Vagina (tissue), 2 donors: ENCODE measurements at regions not wholly inside any gene's neighbourhood (a gene's known extent, or its start where the extent isn't known, plus 50 kb on each side); places are given as distances from the start of the nearest gene placed in this dataset.

ENCODE experiments used
- DNase-seq, 2 donors: peaks; one replicate each; pipeline ENCODE4 v3.0.0-alpha.2; 2017; ENCODE audit errors: extremely low spot score in 2 of 2
- H3K27ac ChIP-seq: fragments of 200-600 bp; sonication (generic); one replicate; pipeline ENCODE4 v1.5.1; 2019
- H3K27me3 ChIP-seq: fragments of 200-600 bp; sonication (generic); one replicate; pipeline ENCODE4 v1.5.1; 2019
- H3K36me3 ChIP-seq, 2 donors: fragments of 200-600 bp; sonication (generic); one replicate each; pipeline ENCODE4 v1.5.1; 2017 to 2019
- H3K4me1 ChIP-seq: fragments of 200-600 bp; sonication (generic); one replicate; pipeline ENCODE4 v1.5.1; 2019
- H3K4me3 ChIP-seq, 2 donors: fragments of 200-600 bp; sonication (generic); 1 replicate in 1 of 2; 2 replicates in 1 of 2; pipeline ENCODE4 v1.5.1; 2016 to 2019
- H3K9me3 ChIP-seq: fragments of 200-600 bp; sonication (generic); one replicate; pipeline ENCODE4 v1.5.1; 2019
- POLR2A ChIP-seq, 2 donors: fragments of 450-650 bp; IDR thresholded peaks; one replicate each; pipeline ENCODE4 v1.6.1; 2017; ENCODE audit warnings: antibody characterized with exemption in 2 of 2, mild to moderate bottlenecking in 2 of 2, moderate library complexity in 2 of 2
- POLR2AphosphoS5 ChIP-seq, 2 donors: sonication (generic); formaldehyde crosslinking; IDR thresholded peaks; one replicate each; pipeline ENCODE4 v1.9.0; 2017; ENCODE audit warnings: antibody characterized with exemption in 2 of 2, mild to moderate bottlenecking in 2 of 2, low read depth in 1 of 2; ENCODE audit not compliant: insufficient read depth in 1 of 2
- intact Hi-C: fragments of 100-400 bp; cut with DNase I; formaldehyde crosslinking; loops from one replicate; pipeline ENCODE4 v1.15.1; 2023
- TF ChIP-seq, protein P1 (sequence below), 3 experiments: fragments of 450-650 bp in 2 of 3; fragments of 200-600 bp in 1 of 3; sonication (generic) in 1 of 3; IDR thresholded peaks; one replicate each; pipeline ENCODE4 v1.5.1; 2017 to 2019; ENCODE audit warnings: antibody characterized with exemption in 3 of 3, mild to moderate bottlenecking in 2 of 3, moderate library complexity in 2 of 3

- no peaks in the 10 kb centered on the region for H3K27me3 ChIP-seq
- intact Hi-C loops: no loop called here
- H3K36me3 ChIP-seq: no peaks in the 10 kb centered on the region
- H3K27ac ChIP-seq: no peak overlapping the region
- no peak overlapping the region for H3K4me3 ChIP-seq
- TF ChIP-seq POLR2AphosphoS5 (IDR thresholded peaks at IDR 0.05; ENCODE audit: insufficient read depth in 1 of 2, low read depth in 1 of 2): no peak
- TF ChIP-seq, protein P1, sequence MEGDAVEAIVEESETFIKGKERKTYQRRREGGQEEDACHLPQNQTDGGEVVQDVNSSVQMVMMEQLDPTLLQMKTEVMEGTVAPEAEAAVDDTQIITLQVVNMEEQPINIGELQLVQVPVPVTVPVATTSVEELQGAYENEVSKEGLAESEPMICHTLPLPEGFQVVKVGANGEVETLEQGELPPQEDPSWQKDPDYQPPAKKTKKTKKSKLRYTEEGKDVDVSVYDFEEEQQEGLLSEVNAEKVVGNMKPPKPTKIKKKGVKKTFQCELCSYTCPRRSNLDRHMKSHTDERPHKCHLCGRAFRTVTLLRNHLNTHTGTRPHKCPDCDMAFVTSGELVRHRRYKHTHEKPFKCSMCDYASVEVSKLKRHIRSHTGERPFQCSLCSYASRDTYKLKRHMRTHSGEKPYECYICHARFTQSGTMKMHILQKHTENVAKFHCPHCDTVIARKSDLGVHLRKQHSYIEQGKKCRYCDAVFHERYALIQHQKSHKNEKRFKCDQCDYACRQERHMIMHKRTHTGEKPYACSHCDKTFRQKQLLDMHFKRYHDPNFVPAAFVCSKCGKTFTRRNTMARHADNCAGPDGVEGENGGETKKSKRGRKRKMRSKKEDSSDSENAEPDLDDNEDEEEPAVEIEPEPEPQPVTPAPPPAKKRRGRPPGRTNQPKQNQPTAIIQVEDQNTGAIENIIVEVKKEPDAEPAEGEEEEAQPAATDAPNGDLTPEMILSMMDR (IDR thresholded peaks at IDR 0.05): no peak
- no peak for TF ChIP-seq POLR2A (IDR thresholded peaks at IDR 0.05)
- DNase-seq: no peak
- no peaks in the 10 kb centered on the region for H3K9me3 ChIP-seq
- no peaks in the 10 kb centered on the region for H3K4me1 ChIP-seq
These were observed 875.8 kb upstream of the SLIT2 start for GRCh38 chr4:19375931-19376330.

DNA sequence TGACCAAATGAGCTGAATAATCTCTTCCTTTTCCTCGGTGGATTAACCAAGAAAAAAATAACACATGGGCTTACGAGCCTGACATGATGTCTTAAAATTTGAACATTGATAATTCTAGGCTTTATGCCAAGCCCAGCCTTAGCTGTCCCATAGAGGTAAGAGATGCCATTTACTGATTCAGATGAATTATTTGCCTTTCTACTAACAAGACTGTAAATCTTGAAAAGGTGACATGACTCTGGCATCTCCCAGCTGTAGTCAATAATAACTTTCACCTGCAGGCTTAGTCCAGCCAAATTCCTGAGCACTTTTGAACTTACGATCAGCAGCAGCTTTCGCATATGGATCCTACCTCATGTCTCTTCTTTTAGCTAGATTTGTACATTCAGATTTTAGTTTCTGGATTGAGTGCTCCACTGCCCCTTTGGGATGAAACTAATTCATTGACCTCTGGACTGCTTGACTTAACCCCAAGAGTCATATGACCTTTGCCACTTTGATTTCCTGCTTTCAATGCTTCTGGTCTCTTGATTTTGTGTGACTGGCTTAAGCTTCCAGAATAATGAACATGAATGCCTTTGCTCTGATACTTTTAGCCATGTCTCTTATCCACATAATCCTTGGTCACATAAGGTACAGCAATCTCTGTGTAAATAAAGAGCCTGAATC lies 876.4 kb upstream of the SLIT2 start:
- no peaks in the 10 kb centered on the region for H3K4me1 ChIP-seq
- TF ChIP-seq POLR2AphosphoS5 (IDR thresholded peaks at IDR 0.05; ENCODE audit: insufficient read depth in 1 of 2, low read depth in 1 of 2) (no peak), POLR2A (IDR thresholded peaks at IDR 0.05) (no peak)
- TF ChIP-seq, protein P1 (IDR thresholded peaks at IDR 0.05): no peak
- intact Hi-C loops: no loop called here
- H3K36me3 ChIP-seq: no peaks in the 10 kb centered on the region
- H3K4me3 ChIP-seq: no peak overlapping the region
- H3K27me3 ChIP-seq: no peaks in the 10 kb centered on the region
- H3K9me3 ChIP-seq: no peaks in the 10 kb centered on the region
- DNase-seq: no peak
- no peak overlapping the region for H3K27ac ChIP-seq

DNA sequence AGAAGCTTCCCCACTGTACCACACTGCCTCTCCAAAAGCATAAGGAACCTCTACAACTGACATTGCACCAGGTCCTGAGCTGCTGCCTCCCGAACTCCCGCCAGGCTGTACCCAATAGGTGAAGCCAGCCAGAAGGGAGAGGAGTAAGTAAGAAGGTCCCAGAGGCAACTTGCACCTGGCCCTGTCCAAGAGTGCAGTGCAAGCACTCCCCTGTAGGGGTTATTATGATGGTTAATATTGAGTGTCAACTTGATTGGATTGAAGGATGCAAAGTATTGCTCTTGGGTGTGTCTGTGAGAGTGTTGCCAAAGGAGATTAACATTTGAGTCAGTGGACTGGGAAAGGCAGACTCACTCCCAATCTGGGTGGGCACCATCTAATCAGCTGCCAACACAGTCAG lies 879.3 kb upstream of the SLIT2 start:
- DNase-seq: no peak
- no peak for TF ChIP-seq POLR2A (IDR thresholded peaks at IDR 0.05)
- TF ChIP-seq POLR2AphosphoS5 (IDR thresholded peaks at IDR 0.05; ENCODE audit: insufficient read depth in 1 of 2, low read depth in 1 of 2): no peak
- H3K9me3 ChIP-seq: no peaks in the 10 kb centered on the region
- no peaks in the 10 kb centered on the region for H3K4me1 ChIP-seq
- H3K36me3 ChIP-seq: no peaks in the 10 kb centered on the region
- H3K27ac ChIP-seq: no peak overlapping the region
- no peak overlapping the region for H3K4me3 ChIP-seq
- no peaks in the 10 kb centered on the region for H3K27me3 ChIP-seq
- intact Hi-C loops: no loop called here

- no peak for TF ChIP-seq POLR2A (IDR thresholded peaks at IDR 0.05)
- TF ChIP-seq, protein P1 (IDR thresholded peaks at IDR 0.05): no peak
- TF ChIP-seq POLR2AphosphoS5 (IDR thresholded peaks at IDR 0.05; ENCODE audit: insufficient read depth in 1 of 2, low read depth in 1 of 2): no peak
- H3K9me3 ChIP-seq: no peaks in the 10 kb centered on the region
- no peak overlapping the region for H3K4me3 ChIP-seq
- no peaks in the 10 kb centered on the region for H3K4me1 ChIP-seq
- no peak overlapping the region for H3K27ac ChIP-seq
- intact Hi-C loops: no loop called here
- no peaks in the 10 kb centered on the region for H3K27me3 ChIP-seq
- no peak for DNase-seq
- no peaks in the 10 kb centered on the region for H3K36me3 ChIP-seq
These were observed 882.9 kb upstream of the SLIT2 start for GRCh38 chr4:19368800-19369199.

DNA sequence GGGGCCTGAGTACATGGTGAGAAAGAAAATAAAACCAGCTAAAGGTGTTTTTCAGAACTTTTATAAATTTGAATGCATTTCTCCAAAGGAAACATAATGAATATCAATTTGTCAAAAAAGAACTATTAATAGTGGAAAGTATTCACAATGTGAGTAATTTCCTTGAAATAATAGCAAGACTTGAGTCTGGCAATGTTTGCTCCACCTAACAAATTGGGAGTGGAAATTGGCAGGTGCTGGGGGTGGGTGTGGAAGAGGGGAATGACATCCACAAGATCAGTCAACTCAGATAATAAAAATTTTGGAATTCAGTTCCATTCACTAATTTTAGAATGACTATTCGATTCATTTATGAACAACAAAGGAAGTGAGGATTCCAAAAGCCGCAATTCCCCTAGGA lies 884.8 kb upstream of the SLIT2 start:
- Histone ChIP-seq H3K27me3 (no peaks in the 10 kb centered on the region), H3K36me3 (no peaks in the 10 kb centered on the region), H3K27ac (no peak overlapping the region), H3K9me3 (no peaks in the 10 kb centered on the region), H3K4me1 (no peaks in the 10 kb centered on the region), H3K4me3 (no peak overlapping the region)
- TF ChIP-seq, protein P1 (IDR thresholded peaks at IDR 0.05): no peak
- no peak for TF ChIP-seq POLR2AphosphoS5 (IDR thresholded peaks at IDR 0.05; ENCODE audit: insufficient read depth in 1 of 2, low read depth in 1 of 2)
- TF ChIP-seq POLR2A (IDR thresholded peaks at IDR 0.05): no peak
- intact Hi-C loops: no loop called here
- no peak for DNase-seq
